Lower lobe of right lung (tissue), 2 donors: ENCODE measurements at regions not wholly inside any gene's neighbourhood (a gene's known extent, or its start where the extent isn't known, plus 50 kb on each side); places are given as distances from the start of the nearest gene placed in this dataset.

ENCODE experiments used
- ATAC-seq, 2 donors: fragments of 200-7000 bp; cut with Tn5 transposase; one replicate each; pipeline ENCODE4 v1.9.1; 2020 to 2022; ENCODE audit warnings: mild to moderate bottlenecking in 2 of 2, moderate library complexity in 2 of 2
- DNase-seq: peaks from one replicate; pipeline ENCODE4 v3.0.0-alpha.2; 2020
- H3K27ac ChIP-seq: fragments of 200-600 bp; one replicate; pipeline ENCODE4 v1.8.0; 2022
- H3K27me3 ChIP-seq: fragments of 200-600 bp; one replicate; pipeline ENCODE4 v1.8.0; 2022; ENCODE audit warnings: low read depth
- H3K36me3 ChIP-seq: fragments of 200-600 bp; one replicate; pipeline ENCODE4 v1.8.0; 2022; ENCODE audit warnings: mild to moderate bottlenecking
- H3K4me1 ChIP-seq: fragments of 200-600 bp; one replicate; pipeline ENCODE4 v1.8.0; 2022
- H3K4me3 ChIP-seq: fragments of 200-600 bp; one replicate; pipeline ENCODE4 v1.8.0; 2022; ENCODE audit warnings: mild to moderate bottlenecking
- H3K9me3 ChIP-seq: fragments of 200-600 bp; one replicate; pipeline ENCODE4 v1.8.0; 2022
- CTCF ChIP-seq: fragments of 200-600 bp; IDR thresholded peaks from one replicate; pipeline ENCODE4 v1.8.0; 2022; ENCODE audit warnings: antibody characterized with exemption, mild to moderate bottlenecking
- intact Hi-C: fragments of 100-400 bp; cut with DNase I; formaldehyde crosslinking; loops from one replicate; pipeline ENCODE4 v1.11.0; 2022
- donor health status: DM: no; HTN: yes; CAD: no; lungs with severe emphysema.

- Histone ChIP-seq H3K4me3 (no peak overlapping the region), H3K27me3 (no peaks in the 10 kb centered on the region), H3K36me3 (no peaks in the 10 kb centered on the region), H3K4me1 (no peaks in the 10 kb centered on the region), H3K27ac (no peak overlapping the region), H3K9me3 (no peaks in the 10 kb centered on the region)
- intact Hi-C loops = no loop called here
- no peak for TF ChIP-seq CTCF
- DNase-seq (peak; percentile 53), ATAC-seq (peak in 1 of 2 donors; percentile 14)
These were observed 122.3 kb upstream of the DOCK10 start for GRCh38 chr2:225164401-225165050.

GRCh38 chr2:225158360-225158759, 116.1 kb upstream of the DOCK10 start:
- intact Hi-C loops = no loop called here
- H3K27me3 ChIP-seq = no peaks in the 10 kb centered on the region
- no peak for TF ChIP-seq CTCF
- no peaks in the 10 kb centered on the region for H3K36me3 ChIP-seq
- ATAC-seq = no peak
- DNase-seq = no peak
- no peak overlapping the region for H3K4me3 ChIP-seq
- no peaks in the 10 kb centered on the region for H3K4me1 ChIP-seq
- H3K9me3 ChIP-seq = no peaks in the 10 kb centered on the region
- no peak overlapping the region for H3K27ac ChIP-seq

- no peak for DNase-seq
- Histone ChIP-seq H3K36me3 (no peaks in the 10 kb centered on the region), H3K27ac (no peak overlapping the region), H3K9me3 (no peaks in the 10 kb centered on the region), H3K4me1 (no peaks in the 10 kb centered on the region), H3K4me3 (no peak overlapping the region), H3K27me3 (no peaks in the 10 kb centered on the region)
- ATAC-seq = no peak
- intact Hi-C loops = no loop called here
- TF ChIP-seq CTCF = no peak
These were observed 114.7 kb upstream of the DOCK10 start for GRCh38 chr2:225156853-225157451.

GRCh38 chr2:225140723-225141122, 98.5 kb upstream of the DOCK10 start:
- Histone ChIP-seq H3K36me3 (no peaks in the 10 kb centered on the region), H3K4me3 (no peak overlapping the region), H3K27ac (no peak overlapping the region), H3K4me1 (no peaks in the 10 kb centered on the region), H3K9me3 (no peaks in the 10 kb centered on the region), H3K27me3 (no peaks in the 10 kb centered on the region)
- ATAC-seq (no peak), DNase-seq (no peak)
- intact Hi-C loops = no loop called here
- no peak for TF ChIP-seq CTCF

- H3K27ac ChIP-seq = no peak overlapping the region
- no peaks in the 10 kb centered on the region for H3K9me3 ChIP-seq
- no peak overlapping the region for H3K4me3 ChIP-seq
- no peaks in the 10 kb centered on the region for H3K4me1 ChIP-seq
- ATAC-seq (no peak), DNase-seq (no peak)
- intact Hi-C loops = no loop called here
- H3K36me3 ChIP-seq = no peaks in the 10 kb centered on the region
- TF ChIP-seq CTCF = no peak
- H3K27me3 ChIP-seq = no peaks in the 10 kb centered on the region
These were observed 95.7 kb upstream of the DOCK10 start for GRCh38 chr2:225137971-225138370.
